ENCODE measurements at regions not wholly inside any gene's neighbourhood (a gene's known extent, or its start where the extent isn't known, plus 50 kb on each side); places are given as distances from the start of the nearest gene placed in this dataset.

DNA sequence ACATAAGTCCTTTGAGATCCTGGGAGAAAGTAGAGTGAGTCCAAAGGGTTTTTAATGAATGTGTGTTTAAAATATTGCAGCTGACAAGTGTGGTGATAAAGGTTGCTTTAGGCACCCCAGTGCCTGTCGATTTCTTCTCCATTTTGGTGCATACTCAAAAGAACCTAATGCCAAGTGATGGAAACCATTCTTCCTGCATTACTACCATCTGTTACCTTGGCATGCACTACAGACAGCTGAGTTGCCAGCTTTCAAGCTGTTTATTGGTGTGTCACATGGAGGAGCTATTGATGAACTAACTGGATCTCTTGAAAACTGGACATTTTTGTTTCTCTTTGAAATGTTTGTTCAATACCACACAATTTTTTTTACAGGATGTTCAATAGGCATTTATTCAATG is 350.0 kb downstream of the AKAIN1 start:
- TF ChIP-seq, protein P1, sequence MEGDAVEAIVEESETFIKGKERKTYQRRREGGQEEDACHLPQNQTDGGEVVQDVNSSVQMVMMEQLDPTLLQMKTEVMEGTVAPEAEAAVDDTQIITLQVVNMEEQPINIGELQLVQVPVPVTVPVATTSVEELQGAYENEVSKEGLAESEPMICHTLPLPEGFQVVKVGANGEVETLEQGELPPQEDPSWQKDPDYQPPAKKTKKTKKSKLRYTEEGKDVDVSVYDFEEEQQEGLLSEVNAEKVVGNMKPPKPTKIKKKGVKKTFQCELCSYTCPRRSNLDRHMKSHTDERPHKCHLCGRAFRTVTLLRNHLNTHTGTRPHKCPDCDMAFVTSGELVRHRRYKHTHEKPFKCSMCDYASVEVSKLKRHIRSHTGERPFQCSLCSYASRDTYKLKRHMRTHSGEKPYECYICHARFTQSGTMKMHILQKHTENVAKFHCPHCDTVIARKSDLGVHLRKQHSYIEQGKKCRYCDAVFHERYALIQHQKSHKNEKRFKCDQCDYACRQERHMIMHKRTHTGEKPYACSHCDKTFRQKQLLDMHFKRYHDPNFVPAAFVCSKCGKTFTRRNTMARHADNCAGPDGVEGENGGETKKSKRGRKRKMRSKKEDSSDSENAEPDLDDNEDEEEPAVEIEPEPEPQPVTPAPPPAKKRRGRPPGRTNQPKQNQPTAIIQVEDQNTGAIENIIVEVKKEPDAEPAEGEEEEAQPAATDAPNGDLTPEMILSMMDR (IDR thresholded peaks at IDR 0.05): no peak
- TF ChIP-seq POLR2AphosphoS5 (IDR thresholded peaks at IDR 0.05): no peak

Data from suprapubic skin (tissue), 3 donors.